ENCODE measurements at regions not wholly inside any gene's neighbourhood (a gene's known extent, or its start where the extent isn't known, plus 50 kb on each side); places are given as distances from the start of the nearest gene placed in this dataset.
"Not testable (repeated sequence)": the region's sequence is repeated elsewhere in the genome, so short reads cannot be mapped to it uniquely, and the experiment has no call there.

- DNase-seq = no peak
These were observed 71.4 kb upstream of the P3H2 start for GRCh38 chr3:190192087-190192486.

DNA sequence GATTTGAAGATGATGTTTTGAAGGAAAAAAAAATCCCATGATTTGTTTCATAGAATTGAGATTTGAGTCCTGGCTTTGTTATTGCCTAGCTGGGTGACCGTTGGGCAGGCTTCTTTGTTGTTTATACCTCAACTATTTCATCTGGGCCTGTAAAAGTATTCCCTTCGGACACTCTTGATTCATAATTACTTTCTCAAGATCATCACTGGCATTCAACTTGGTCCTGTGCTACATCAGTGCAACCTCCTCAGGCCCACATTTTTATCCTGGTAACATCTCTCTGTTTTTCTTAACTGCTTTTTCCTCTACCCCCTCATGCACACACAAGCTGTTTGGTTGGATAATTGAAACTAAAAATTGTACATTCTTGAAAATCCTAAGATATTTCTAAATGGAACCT, 67.5 kb upstream of the P3H2 start:
- DNase-seq = no peak

DNA sequence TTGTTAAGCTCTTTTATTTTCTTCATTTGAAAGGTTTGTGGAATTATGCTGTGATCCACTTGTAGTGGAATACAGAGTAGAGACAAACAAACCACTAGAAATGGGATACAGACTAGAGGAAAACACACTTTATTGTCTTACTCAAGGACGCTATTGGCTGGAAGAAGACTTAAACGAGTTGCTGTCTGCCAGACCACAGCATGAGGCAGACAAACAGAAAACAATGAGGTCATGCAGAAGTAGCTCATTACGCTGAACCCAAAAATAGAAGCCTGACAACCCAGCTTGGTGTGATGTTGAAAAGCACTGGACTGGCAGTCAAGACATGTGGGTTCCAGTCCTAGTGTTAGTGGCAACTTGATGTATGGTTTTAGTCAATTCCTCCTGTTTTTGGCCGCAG, 62.4 kb upstream of the P3H2 start:
- DNase-seq = peak in 1 of 2 experiments; percentile 5

DNA sequence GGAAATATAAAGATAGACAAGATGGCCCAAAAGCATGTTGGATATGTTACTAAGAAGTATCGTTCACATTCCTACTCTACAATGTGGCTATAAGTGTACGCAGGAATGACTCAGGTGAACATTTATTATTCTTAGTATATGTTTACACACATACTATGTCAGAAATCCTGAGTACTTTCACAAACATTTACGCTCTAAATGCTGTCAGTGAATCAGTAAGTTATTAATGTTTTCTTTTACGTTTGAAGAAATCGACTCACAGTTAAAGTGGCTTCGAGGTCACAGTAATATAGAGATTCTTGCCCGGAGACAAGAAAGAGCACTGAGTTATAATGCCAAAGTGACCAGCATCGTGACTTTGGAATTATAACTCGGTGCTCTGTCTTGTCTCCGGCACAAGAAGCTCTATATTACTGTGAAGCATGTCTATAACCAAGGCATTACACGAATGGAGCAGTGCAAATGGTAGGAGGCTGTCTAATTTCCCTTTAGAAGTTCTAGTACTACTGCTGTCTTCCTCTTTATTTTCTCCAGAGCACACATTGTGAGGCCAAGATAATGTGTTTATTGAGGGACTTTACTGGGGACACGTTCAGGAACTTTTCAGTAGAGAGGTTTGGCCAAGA, 61.8 kb upstream of the P3H2 start:
- DNase-seq = no peak

DNA sequence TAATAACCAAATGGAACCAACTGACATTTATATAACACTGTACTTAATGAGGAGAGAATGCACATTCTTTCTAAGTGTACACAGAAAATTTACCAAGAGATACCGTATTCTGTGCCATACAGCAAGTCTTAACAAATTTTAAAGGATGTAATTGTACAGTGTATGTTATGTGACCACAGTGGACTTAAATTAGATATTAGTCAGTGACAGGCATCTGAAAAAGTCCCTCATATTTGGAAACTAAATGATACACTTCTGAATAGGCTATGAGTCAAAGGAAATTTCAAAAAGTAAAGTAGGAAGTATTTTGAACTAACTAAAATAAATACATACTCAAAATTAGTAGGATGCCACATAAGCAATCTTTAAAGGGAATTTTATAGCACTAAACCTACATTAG, 59.6 kb upstream of the P3H2 start:
- no peak for DNase-seq

DNA sequence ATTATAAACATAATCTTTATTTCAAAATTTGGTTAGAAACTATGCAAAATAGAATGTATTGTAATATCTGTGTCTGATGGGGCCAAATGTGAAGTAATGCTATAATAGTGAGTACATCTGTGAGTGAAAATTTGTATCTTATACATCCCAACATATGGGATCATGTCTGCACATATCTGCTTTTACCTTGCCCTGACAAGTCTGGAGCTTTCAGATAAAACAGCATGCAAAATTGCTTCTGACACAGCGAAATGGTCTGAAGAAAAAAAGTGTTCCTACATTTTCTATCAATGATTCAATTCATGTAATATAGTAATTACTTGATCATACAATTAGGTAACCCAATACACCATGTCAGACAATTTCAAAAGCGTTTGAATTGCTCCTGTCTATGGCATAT, 58.1 kb upstream of the P3H2 start:
- no peak for DNase-seq

- not testable (repeated sequence) for DNase-seq
These were observed 56.3 kb upstream of the P3H2 start for GRCh38 chr3:190176933-190177525.

DNA sequence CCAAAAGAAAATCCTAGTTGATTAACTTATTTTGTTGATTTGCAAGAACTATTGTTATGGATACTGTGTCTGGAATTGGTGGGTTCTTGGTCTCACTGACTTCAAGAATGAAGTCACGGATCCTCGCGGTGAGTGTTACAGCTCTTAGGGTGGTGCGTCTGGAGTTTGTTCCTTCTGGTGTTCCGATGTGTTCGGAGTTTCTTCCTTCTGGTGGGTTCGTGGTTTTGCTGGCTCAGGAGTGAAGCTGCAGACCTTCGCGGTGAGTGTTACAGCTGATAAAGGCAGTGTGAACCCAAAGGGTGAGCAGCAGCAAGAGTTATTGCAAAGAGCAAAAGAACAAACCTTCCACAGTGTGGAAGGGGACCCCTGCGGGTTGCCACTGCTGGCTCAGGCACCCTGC, 55.4 kb upstream of the P3H2 start:
- not testable (repeated sequence) for DNase-seq

- DNase-seq = no peak
These were observed 54.8 kb upstream of the P3H2 start for GRCh38 chr3:190175490-190175889.

- DNase-seq = no peak
These were observed 53.8 kb upstream of the P3H2 start for GRCh38 chr3:190174471-190174870.

GRCh38 chr3:190173426-190173825, 52.7 kb upstream of the P3H2 start:
- no peak for DNase-seq

GRCh38 chr3:190172751-190173150, 52.1 kb upstream of the P3H2 start:
- no peak for DNase-seq

Measured in NCI-H446 (cell line).